HepG2 (cell line): ENCODE measurements at regions not wholly inside any gene's neighbourhood (a gene's known extent, or its start where the extent isn't known, plus 50 kb on each side); places are given as distances from the start of the nearest gene placed in this dataset.

ENCODE experiments used
- ATAC-seq: fragments of 200-7000 bp; cut with Tn5 transposase; 3 replicates; pipeline ENCODE4 v1.9.1; 2020; ENCODE audit warnings: mild to moderate bottlenecking, moderate library complexity
- BruUV-seq: library from RNA; stranded (reverse); fragments of 400-500 nt; replicated peaks from 2 replicates; lab custom pipeline; 2021; lab: Mats Ljungman, UMichigan
- CTCF ChIA-PET: fragments of 300-600 bp; formaldehyde crosslinking; extraction: SDS; loops from one replicate; lab custom pipeline; 2021; ENCODE audit warnings: low total read pairs, inconsistent platforms, low intra/inter-chr PET ratio; lab: Yijun Ruan, JAX
- POLR2A ChIA-PET: fragments of 350-600 bp; sonication (Branson Sonifier 250); formaldehyde crosslinking; loops from one replicate; lab custom pipeline; 2020; ENCODE audit warnings: antibody characterized with exemption, inconsistent platforms; lab: Yijun Ruan, JAX
- DNase-seq: peaks from one replicate; pipeline ENCODE4 v3.0.0-alpha.2; 2015; ENCODE audit warnings: low spot score
- FAIRE-seq: peaks from 3 replicates; lab custom pipeline; 2011; peaks lifted over from hg19 to GRCh38; lab: Jason Lieb, UNC
- H2AFZ ChIP-seq: one replicate; pipeline ENCODE4 v1.6.1; 2011; ENCODE audit warnings: low read length, inconsistent platforms
- H3K27ac ChIP-seq: fragments of 300-600 bp; 3 replicates; pipeline ENCODE4 v1.8.0; 2011; ENCODE audit warnings: mixed run types, mild to moderate bottlenecking, mixed read lengths, low read length, inconsistent platforms; ENCODE audit not compliant: insufficient read depth; ENCODE audit errors: extremely low read length
- H3K27me3 ChIP-seq, 2 experiments: fragments of 200-600 bp in 1 of 2; 2 replicates in 1 of 2; 3 replicates in 1 of 2; pipeline versions ENCODE4 v1.6.0 to v1.8.0; 2011; ENCODE audit warnings: low read length in 2 of 2, mild to moderate bottlenecking in 2 of 2, moderate library complexity in 2 of 2, inconsistent platforms in 1 of 2; ENCODE audit not compliant: insufficient read depth in 2 of 2, control insufficient read depth in 1 of 2
- H3K36me3 ChIP-seq, 2 experiments: fragments of 200-600 bp in 1 of 2; replicated peaks in 1 of 2; 2 replicates in 1 of 2; 3 replicates in 1 of 2; pipeline versions ENCODE4 v1.5.1 to v1.8.0; 2011; ENCODE audit warnings: low read length in 2 of 2, inconsistent platforms in 1 of 2; ENCODE audit not compliant: insufficient read depth in 2 of 2, control insufficient read depth in 1 of 2
- H3K4me1 ChIP-seq: 2 replicates; pipeline ENCODE4 v1.5.1; 2012; ENCODE audit warnings: low read length, inconsistent platforms; ENCODE audit not compliant: insufficient read depth
- H3K4me2 ChIP-seq: 2 replicates; pipeline ENCODE4 v1.6.0; 2011; ENCODE audit warnings: low read depth, low read length, inconsistent platforms
- H3K4me3 ChIP-seq, 3 experiments: fragments of 200-600 bp in 1 of 3; sonication (generic), shearing (Covaris generic) in 1 of 3; replicated peaks in 1 of 3; 2 replicates each; pipeline ENCODE4 v1.5.1; 2011 to 2016; ENCODE audit warnings: low read length in 3 of 3, inconsistent platforms in 2 of 3, low read depth in 2 of 3, mild to moderate bottlenecking in 2 of 3, control low read depth in 1 of 3, mixed read lengths in 1 of 3; ENCODE audit not compliant: insufficient read depth in 1 of 3
- H3K79me2 ChIP-seq: one replicate; pipeline ENCODE4 v1.6.1; 2011; ENCODE audit warnings: low read length, inconsistent platforms; ENCODE audit not compliant: insufficient read depth
- H3K9ac ChIP-seq: 2 replicates; pipeline ENCODE4 v1.6.0; 2011; ENCODE audit warnings: mild to moderate bottlenecking, low read depth, low read length, inconsistent platforms; ENCODE audit not compliant: insufficient read depth
- H3K9me3 ChIP-seq: 2 replicates; pipeline ENCODE4 v1.5.1; 2012; ENCODE audit warnings: mild to moderate bottlenecking, low read length
- H4K20me1 ChIP-seq: 2 replicates; pipeline ENCODE4 v1.6.0; 2011; ENCODE audit warnings: inconsistent platforms, mild to moderate bottlenecking, low read length, moderate library complexity; ENCODE audit not compliant: insufficient read depth
- EHMT2 ChIP-seq: fragments of 200-600 bp; sonication (generic); IDR thresholded peaks from 2 replicates; pipeline ENCODE4 v1.7.0; 2017; ENCODE audit warnings: antibody characterized with exemption, low read depth, low read length, borderline replicate concordance
- RAD51 ChIP-seq: fragments of 450-650 bp; IDR thresholded peaks from 2 replicates; pipeline ENCODE4 v1.6.1; 2016; ENCODE audit warnings: borderline replicate concordance
- SIX4 ChIP-seq: sonication (generic); formaldehyde crosslinking; IDR thresholded peaks from 2 replicates; pipeline ENCODE4 v1.4.0; 2020; ENCODE audit warnings: missing genetic modification reagents
- SMYD3 ChIP-seq: sonication (generic); formaldehyde crosslinking; IDR thresholded peaks from 2 replicates; pipeline ENCODE4 v1.8.1; 2023; ENCODE audit warnings: mild to moderate bottlenecking, missing genetic modification reagents
- SOX5 ChIP-seq: IDR thresholded peaks from 2 replicates; pipeline ENCODE4 v1.6.1; 2016; ENCODE audit warnings: borderline replicate concordance
- ZHX2 ChIP-seq, 2 experiments: sonication (generic) in 1 of 2; formaldehyde crosslinking in 1 of 2; IDR thresholded peaks; 2 replicates each; pipeline versions ENCODE4 v1.6.1 to v1.9.0; 2014 to 2022; ENCODE audit warnings: antibody characterized with exemption in 1 of 2, borderline replicate concordance in 1 of 2, inconsistent platforms in 1 of 2, low read depth in 1 of 2, missing genetic modification reagents in 1 of 2
- ZNF784 ChIP-seq: sonication (generic); formaldehyde crosslinking; IDR thresholded peaks from 2 replicates; pipeline ENCODE4 v1.5.1; 2020; ENCODE audit warnings: missing genetic modification reagents, mild to moderate bottlenecking, borderline replicate concordance
- WGBS: methylation state at CpG from one replicate; pipeline ENCODE4 v1.1.6; 2017; ENCODE audit warnings: low lambda C conversion rate; 5-methylcytosine and 5-hydroxymethylcytosine counted together
- in situ Hi-C: cut with HindIII; loops from 2 replicates; pipeline ENCODE4 v1.10.0; 2017; ENCODE audit warnings: low pct_unique_long_range_greater_than_20kb; ENCODE audit not compliant: extremely low pct_ligation_motif_present
- intact Hi-C: fragments of 100-400 bp; cut with micrococcal nuclease; formaldehyde crosslinking; loops from one replicate; pipeline ENCODE4 v1.10.0; 2022; ENCODE audit not compliant: unreplicated experiment

GRCh38 chr13:30142486-30143211 is 164.7 kb downstream of the KATNAL1 start:
- H3K9me3 ChIP-seq: no peaks in the 10 kb centered on the region
- peaks cover 0 to 10% of the 10 kb centered on the region in 2 experiments; a peak in 1 of 5 replicates for H3K27me3 ChIP-seq
- no peaks in the 10 kb centered on the region for H3K4me1 ChIP-seq
- TF ChIP-seq RAD51: no peak
- H3K9ac ChIP-seq: no peak overlapping the region
- ChIA-PET POLR2A (no interaction called here), CTCF (no interaction called here)
- in situ Hi-C loops: no loop called here
- H2AFZ ChIP-seq: no peak overlapping the region
- H3K36me3 ChIP-seq: no peaks in the 10 kb centered on the region
- H3K4me3 ChIP-seq: no peak overlapping the region
- no peaks in the 10 kb centered on the region for H4K20me1 ChIP-seq
- H3K79me2 ChIP-seq: no peaks in the 10 kb centered on the region
- WGBS: 7% methylated on average over 4 of the region's 13 CpGs
- peak; percentile 6 for DNase-seq
- H3K4me2 ChIP-seq: no peak overlapping the region
- FAIRE-seq: no peak
- ATAC-seq: peak; percentile 58
- no TSS peak for BruUV-seq
- no peak overlapping the region for H3K27ac ChIP-seq
- intact Hi-C loops: no loop called here

- WGBS: 13% methylated on average over 6 of the region's 6 CpGs
- no TSS peak for BruUV-seq
- DNase-seq (no peak), ATAC-seq (no peak), FAIRE-seq (no peak)
- no peaks in the 10 kb centered on the region for H3K36me3 ChIP-seq
- H3K9me3 ChIP-seq: no peaks in the 10 kb centered on the region
- ChIA-PET CTCF (no interaction called here), POLR2A (no interaction called here)
- no peak overlapping the region for H3K4me2 ChIP-seq
- H3K27ac ChIP-seq: no peak overlapping the region
- H2AFZ ChIP-seq: no peak overlapping the region
- H4K20me1 ChIP-seq: no peaks in the 10 kb centered on the region
- H3K9ac ChIP-seq: no peak overlapping the region
- H3K79me2 ChIP-seq: no peaks in the 10 kb centered on the region
- H3K4me1 ChIP-seq: no peaks in the 10 kb centered on the region
- H3K4me3 ChIP-seq: no peak overlapping the region
- intact Hi-C loops (no loop called here), in situ Hi-C loops (no loop called here)
- H3K27me3 ChIP-seq: peaks cover 0 to 11% of the 10 kb centered on the region in 2 experiments; a peak in 1 of 5 replicates
- TF ChIP-seq EHMT2 (no peak), SIX4 (CRISPR knock-in tag) (no peak), SOX5 (CRISPR knock-in tag) (no peak), SMYD3 (no peak), ZNF784 (no peak), ZHX2 (IDR thresholded peaks at IDR 0.05; ENCODE audit: low read depth) (no peak), ZHX2 (CRISPR knock-in tag; IDR thresholded peaks at IDR 0.05; ENCODE audit: borderline replicate concordance) (no peak)
Measured at GRCh38 chr13:30141775-30142485, 165.4 kb downstream of the KATNAL1 start.
